Fibroblast of lung (primary cell): ENCODE measurements at regions not wholly inside any gene's neighbourhood (a gene's known extent, or its start where the extent isn't known, plus 50 kb on each side); places are given as distances from the start of the nearest gene placed in this dataset.

Source experiments
- DNase-seq, 2 donors: peaks; one replicate each; pipeline versions ENCODE4 v3.0.0 to v3.0.0-alpha.2; 2010; ENCODE audit warnings: low read depth in 2 of 2
- H2AFZ ChIP-seq: 2 replicates; pipeline ENCODE4 v1.5.1; 2012; ENCODE audit warnings: low read length, control low read depth, inconsistent platforms
- H3K27ac ChIP-seq: 2 replicates; pipeline ENCODE4 v1.5.1; 2011; ENCODE audit warnings: low read length, control low read depth; ENCODE audit not compliant: insufficient read depth
- H3K27me3 ChIP-seq: 2 replicates; pipeline ENCODE4 v1.5.1; 2011; ENCODE audit warnings: mild to moderate bottlenecking, low read length; ENCODE audit not compliant: control insufficient read depth, insufficient read depth
- H3K36me3 ChIP-seq: 2 replicates; pipeline ENCODE4 v1.5.1; 2011; ENCODE audit warnings: low read length; ENCODE audit not compliant: control insufficient read depth, insufficient read depth
- H3K4me1 ChIP-seq: 2 replicates; pipeline ENCODE4 v1.5.1; 2011; ENCODE audit warnings: low read length; ENCODE audit not compliant: control insufficient read depth, insufficient read depth; ENCODE audit errors: extremely low read depth
- H3K4me2 ChIP-seq: 2 replicates; pipeline ENCODE4 v1.5.1; 2011; ENCODE audit warnings: low read length, control low read depth; ENCODE audit not compliant: insufficient read depth; ENCODE audit errors: extremely low read depth
- H3K4me3 ChIP-seq, 4 experiments: fragments of 200-600 bp in 1 of 4; sonication (generic) in 1 of 4; replicated peaks in 1 of 4; 2 replicates each; pipeline ENCODE4 v1.5.1; 2011 to 2016; ENCODE audit warnings: low read length in 4 of 4, low read depth in 3 of 4, mild to moderate bottlenecking in 3 of 4, control low read depth in 2 of 4, inconsistent platforms in 1 of 4, mixed read lengths in 1 of 4; ENCODE audit not compliant: insufficient read depth in 1 of 4; ENCODE audit errors: control extremely low read depth in 1 of 4
- H3K79me2 ChIP-seq: 2 replicates; pipeline ENCODE4 v1.5.1; 2012; ENCODE audit warnings: mild to moderate bottlenecking, low read length, inconsistent platforms; ENCODE audit not compliant: control insufficient read depth, insufficient read depth
- H3K9ac ChIP-seq: 2 replicates; pipeline ENCODE4 v1.5.1; 2011; ENCODE audit warnings: mild to moderate bottlenecking, low read length, control low read depth; ENCODE audit not compliant: insufficient read depth
- H3K9me3 ChIP-seq: 2 replicates; pipeline ENCODE4 v1.5.1; 2012; ENCODE audit warnings: low read depth, low read length; ENCODE audit not compliant: control insufficient read depth, insufficient read depth
- H4K20me1 ChIP-seq: 2 replicates; pipeline ENCODE4 v1.5.1; 2011; ENCODE audit warnings: low read length; ENCODE audit not compliant: control insufficient read depth, insufficient read depth; ENCODE audit errors: extremely low read depth
- EZH2 ChIP-seq: IDR thresholded peaks from 2 replicates; pipeline ENCODE4 v1.5.1; 2012; ENCODE audit warnings: low read length, control low read depth, mild to moderate bottlenecking; ENCODE audit errors: missing control alignments
- TF ChIP-seq, protein P1 (sequence below), 2 donors: IDR thresholded peaks in 1 of 2; conservative IDR thresholded peaks in 1 of 2; 1 replicate in 1 of 2; 2 replicates in 1 of 2; pipeline ENCODE4 v1.5.1; 2011 to 2012; ENCODE audit warnings: low read length in 2 of 2, control low read depth in 1 of 2, inconsistent platforms in 1 of 2, low read depth in 1 of 2, mild to moderate bottlenecking in 1 of 2

DNA sequence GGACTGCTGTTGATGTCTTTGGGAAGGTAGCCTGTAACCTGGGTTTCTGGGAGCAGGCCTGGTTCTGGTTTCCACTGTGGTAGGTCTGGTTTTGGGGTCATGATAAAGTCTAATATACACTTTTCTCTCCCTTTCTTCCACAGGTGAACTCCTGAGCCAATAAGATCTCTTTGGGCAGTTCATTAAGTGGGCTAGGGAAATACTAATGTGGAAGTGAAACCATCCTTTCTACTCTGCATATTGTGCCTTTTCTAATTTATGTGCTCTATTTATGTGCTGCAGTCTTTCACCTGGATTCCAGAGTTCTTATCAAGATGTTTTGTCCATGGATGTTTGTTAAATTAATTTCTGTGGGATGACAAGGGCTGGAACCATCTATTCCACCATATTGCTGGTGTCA, 165.7 kb upstream of the PTPRK start:
- Histone ChIP-seq H3K9ac (no peak overlapping the region), H3K4me3 (no peak overlapping the region), H3K9me3 (no peaks in the 10 kb centered on the region), H3K4me1 (no peaks in the 10 kb centered on the region), H3K27ac (no peak overlapping the region), H2AFZ (no peak overlapping the region), H3K27me3 (no peaks in the 10 kb centered on the region), H3K4me2 (no peak overlapping the region), H3K36me3 (no peaks in the 10 kb centered on the region), H4K20me1 (no peaks in the 10 kb centered on the region), H3K79me2 (no peaks in the 10 kb centered on the region)
- DNase-seq: no peak
- TF ChIP-seq, protein P1, sequence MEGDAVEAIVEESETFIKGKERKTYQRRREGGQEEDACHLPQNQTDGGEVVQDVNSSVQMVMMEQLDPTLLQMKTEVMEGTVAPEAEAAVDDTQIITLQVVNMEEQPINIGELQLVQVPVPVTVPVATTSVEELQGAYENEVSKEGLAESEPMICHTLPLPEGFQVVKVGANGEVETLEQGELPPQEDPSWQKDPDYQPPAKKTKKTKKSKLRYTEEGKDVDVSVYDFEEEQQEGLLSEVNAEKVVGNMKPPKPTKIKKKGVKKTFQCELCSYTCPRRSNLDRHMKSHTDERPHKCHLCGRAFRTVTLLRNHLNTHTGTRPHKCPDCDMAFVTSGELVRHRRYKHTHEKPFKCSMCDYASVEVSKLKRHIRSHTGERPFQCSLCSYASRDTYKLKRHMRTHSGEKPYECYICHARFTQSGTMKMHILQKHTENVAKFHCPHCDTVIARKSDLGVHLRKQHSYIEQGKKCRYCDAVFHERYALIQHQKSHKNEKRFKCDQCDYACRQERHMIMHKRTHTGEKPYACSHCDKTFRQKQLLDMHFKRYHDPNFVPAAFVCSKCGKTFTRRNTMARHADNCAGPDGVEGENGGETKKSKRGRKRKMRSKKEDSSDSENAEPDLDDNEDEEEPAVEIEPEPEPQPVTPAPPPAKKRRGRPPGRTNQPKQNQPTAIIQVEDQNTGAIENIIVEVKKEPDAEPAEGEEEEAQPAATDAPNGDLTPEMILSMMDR (conservative IDR thresholded peaks at IDR 0.05 in 1 of 2, IDR thresholded peaks at IDR 0.05 in 1 of 2; ENCODE audit: low read depth in 1 of 2, low read length in 2 of 2): no peak
- no peak for TF ChIP-seq EZH2

DNA sequence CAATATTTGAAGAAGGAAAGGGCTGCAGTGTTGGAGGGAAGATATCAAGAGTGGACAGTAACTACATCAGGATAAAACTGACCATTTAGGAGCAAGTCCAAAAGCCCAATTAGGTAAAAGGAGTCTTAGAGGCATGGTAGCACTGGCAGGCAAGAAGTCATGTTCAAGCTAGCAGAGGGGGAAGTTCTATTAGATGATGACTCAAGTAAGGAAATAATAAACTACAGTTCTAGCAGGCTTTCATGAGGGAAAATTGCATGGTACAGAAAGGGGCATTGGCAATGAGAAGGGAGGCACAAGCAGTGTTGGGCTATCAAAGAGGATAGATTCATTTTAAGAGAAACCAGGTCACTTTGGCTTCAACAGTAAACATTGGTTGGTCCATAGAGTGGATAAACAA, 156.1 kb upstream of the PTPRK start:
- Histone ChIP-seq H3K79me2 (no peaks in the 10 kb centered on the region), H2AFZ (no peak overlapping the region), H3K9ac (no peak overlapping the region), H3K9me3 (no peaks in the 10 kb centered on the region), H3K36me3 (no peaks in the 10 kb centered on the region), H4K20me1 (no peaks in the 10 kb centered on the region), H3K27ac (no peak overlapping the region), H3K4me1 (no peaks in the 10 kb centered on the region), H3K27me3 (no peaks in the 10 kb centered on the region), H3K4me3 (no peak overlapping the region), H3K4me2 (no peak overlapping the region)
- DNase-seq: no peak
- TF ChIP-seq EZH2: no peak
- TF ChIP-seq, protein P1 (conservative IDR thresholded peaks at IDR 0.05 in 1 of 2, IDR thresholded peaks at IDR 0.05 in 1 of 2; ENCODE audit: low read depth in 1 of 2, low read length in 2 of 2): no peak

DNA sequence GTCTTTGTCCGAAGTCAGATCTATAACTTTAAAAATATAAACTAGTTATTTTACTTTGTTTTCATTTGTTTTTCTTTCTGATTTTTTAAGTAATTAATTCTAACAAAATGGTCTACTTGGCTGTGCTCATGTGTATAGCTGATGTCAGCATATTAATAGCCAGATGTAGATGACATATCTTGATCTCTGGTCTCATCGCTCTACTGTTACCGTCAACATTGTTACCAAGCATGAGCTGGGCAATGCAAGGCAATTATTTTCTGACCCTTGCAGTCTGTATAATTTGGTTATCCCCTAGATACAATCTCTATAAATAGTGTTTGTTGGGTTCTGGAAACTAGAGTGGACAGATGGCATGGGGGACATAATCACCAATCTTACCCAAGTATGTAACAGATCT, 151.6 kb upstream of the PTPRK start:
- no peaks in the 10 kb centered on the region for H4K20me1 ChIP-seq
- H3K4me2 ChIP-seq: no peak overlapping the region
- DNase-seq: no peak
- no peaks in the 10 kb centered on the region for H3K4me1 ChIP-seq
- H3K9ac ChIP-seq: no peak overlapping the region
- H3K27ac ChIP-seq: no peak overlapping the region
- no peak for TF ChIP-seq EZH2
- TF ChIP-seq, protein P1 (conservative IDR thresholded peaks at IDR 0.05 in 1 of 2, IDR thresholded peaks at IDR 0.05 in 1 of 2; ENCODE audit: low read depth in 1 of 2, low read length in 2 of 2): no peak
- H3K27me3 ChIP-seq: no peaks in the 10 kb centered on the region
- no peaks in the 10 kb centered on the region for H3K36me3 ChIP-seq
- H2AFZ ChIP-seq: no peak overlapping the region
- no peak overlapping the region for H3K4me3 ChIP-seq
- no peaks in the 10 kb centered on the region for H3K79me2 ChIP-seq
- no peaks in the 10 kb centered on the region for H3K9me3 ChIP-seq
